ENCODE measurements at regions not wholly inside any gene's neighbourhood (a gene's known extent, or its start where the extent isn't known, plus 50 kb on each side); places are given as distances from the start of the nearest gene placed in this dataset.

DNA sequence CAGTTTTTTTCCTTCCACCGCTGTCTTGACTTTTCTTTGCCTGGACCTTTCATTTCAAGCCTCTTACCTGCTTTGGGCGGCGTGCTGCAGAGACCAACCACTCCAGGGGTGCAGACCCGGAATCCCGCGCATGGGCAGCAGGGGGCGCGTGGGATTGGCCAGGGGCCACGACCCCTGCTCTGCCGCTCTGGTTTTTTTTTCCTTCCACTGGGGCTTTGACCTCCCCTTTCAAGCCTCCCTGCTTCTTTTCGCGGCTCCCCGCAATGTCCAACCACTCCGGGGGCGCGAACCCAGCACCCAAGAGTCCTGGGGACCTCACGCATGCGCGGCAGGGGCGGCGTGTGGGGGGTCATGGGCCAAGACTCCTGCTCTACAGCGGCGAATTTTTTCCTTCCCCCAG lies 325.1 kb downstream of the ALG10 start (continued):
- TF ChIP-seq, protein P1, sequence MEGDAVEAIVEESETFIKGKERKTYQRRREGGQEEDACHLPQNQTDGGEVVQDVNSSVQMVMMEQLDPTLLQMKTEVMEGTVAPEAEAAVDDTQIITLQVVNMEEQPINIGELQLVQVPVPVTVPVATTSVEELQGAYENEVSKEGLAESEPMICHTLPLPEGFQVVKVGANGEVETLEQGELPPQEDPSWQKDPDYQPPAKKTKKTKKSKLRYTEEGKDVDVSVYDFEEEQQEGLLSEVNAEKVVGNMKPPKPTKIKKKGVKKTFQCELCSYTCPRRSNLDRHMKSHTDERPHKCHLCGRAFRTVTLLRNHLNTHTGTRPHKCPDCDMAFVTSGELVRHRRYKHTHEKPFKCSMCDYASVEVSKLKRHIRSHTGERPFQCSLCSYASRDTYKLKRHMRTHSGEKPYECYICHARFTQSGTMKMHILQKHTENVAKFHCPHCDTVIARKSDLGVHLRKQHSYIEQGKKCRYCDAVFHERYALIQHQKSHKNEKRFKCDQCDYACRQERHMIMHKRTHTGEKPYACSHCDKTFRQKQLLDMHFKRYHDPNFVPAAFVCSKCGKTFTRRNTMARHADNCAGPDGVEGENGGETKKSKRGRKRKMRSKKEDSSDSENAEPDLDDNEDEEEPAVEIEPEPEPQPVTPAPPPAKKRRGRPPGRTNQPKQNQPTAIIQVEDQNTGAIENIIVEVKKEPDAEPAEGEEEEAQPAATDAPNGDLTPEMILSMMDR (CRISPR knock-in tag; IDR thresholded peaks at IDR 0.05): peak; percentile 70
- TF ChIP-seq CBX2 (IDR thresholded peaks at IDR 0.05; ENCODE audit: low read depth, low read length) (no peak), CBX2 (CRISPR knock-in tag; IDR thresholded peaks at IDR 0.05; ENCODE audit: low read depth) (no peak), SALL1 (CRISPR knock-in tag; IDR thresholded peaks at IDR 0.05) (0 out of 2 replicates have a peak, but pooled peaks have one; percentile 15), ZNF605 (CRISPR knock-in tag; IDR thresholded peaks at IDR 0.05) (no peak), ZKSCAN1 (IDR thresholded peaks at IDR 0.05; ENCODE audit: low read length) (no peak), TEAD3 (CRISPR knock-in tag; optimal IDR thresholded peaks at IDR 0.05; ENCODE audit: borderline replicate concordance) (no peak), CENPBD1 (CRISPR knock-in tag; IDR thresholded peaks at IDR 0.05; ENCODE audit: borderline replicate concordance, low read depth) (no peak), PPARG (CRISPR knock-in tag; conservative IDR thresholded peaks at IDR 0.05) (no peak), ZNF101 (CRISPR knock-in tag; IDR thresholded peaks at IDR 0.05; ENCODE audit: borderline replicate concordance, low read depth) (no peak), ZNF263 (CRISPR knock-in tag; IDR thresholded peaks at IDR 0.05) (no peak), MXI1 (IDR thresholded peaks at IDR 0.05; ENCODE audit: borderline replicate concordance, low read depth, low read length) (no peak), RCOR2 (CRISPR knock-in tag; IDR thresholded peaks at IDR 0.05) (no peak), XRCC5 (optimal IDR thresholded peaks at IDR 0.05; ENCODE audit: low read length) (peak; percentile 61), ZNF746 (CRISPR knock-in tag; IDR thresholded peaks at IDR 0.05) (no peak), NR2F1 (CRISPR knock-in tag; IDR thresholded peaks at IDR 0.05) (peak; percentile 53 to 60; a peak in 3 of 4 replicates), ZNF546 (CRISPR knock-in tag; conservative IDR thresholded peaks at IDR 0.05) (no peak), TAF15 (IDR thresholded peaks at IDR 0.05; ENCODE audit: low read depth, low read length, poor library complexity, severe bottlenecking) (no peak), ZNF839 (CRISPR knock-in tag; IDR thresholded peaks at IDR 0.05; ENCODE audit: borderline replicate concordance) (no peak), HNRNPLL (IDR thresholded peaks at IDR 0.05; ENCODE audit: low read depth, low read length, poor library complexity, severe bottlenecking) (peak; percentile 39), ZNF558 (CRISPR knock-in tag; IDR thresholded peaks at IDR 0.05; ENCODE audit: borderline replicate concordance) (no peak), ZBTB42 (CRISPR knock-in tag; IDR thresholded peaks at IDR 0.05) (no peak), ZNF280D (CRISPR knock-in tag; IDR thresholded peaks at IDR 0.05) (no peak)
- TF ChIP-seq, protein P2, sequence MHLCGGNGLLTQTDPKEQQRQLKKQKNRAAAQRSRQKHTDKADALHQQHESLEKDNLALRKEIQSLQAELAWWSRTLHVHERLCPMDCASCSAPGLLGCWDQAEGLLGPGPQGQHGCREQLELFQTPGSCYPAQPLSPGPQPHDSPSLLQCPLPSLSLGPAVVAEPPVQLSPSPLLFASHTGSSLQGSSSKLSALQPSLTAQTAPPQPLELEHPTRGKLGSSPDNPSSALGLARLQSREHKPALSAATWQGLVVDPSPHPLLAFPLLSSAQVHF (CRISPR knock-in tag; IDR thresholded peaks at IDR 0.05): no peak

All from HepG2 (cell line).